Limb (tissue), 2 donors: ENCODE measurements at regions not wholly inside any gene's neighbourhood (a gene's known extent, or its start where the extent isn't known, plus 50 kb on each side); places are given as distances from the start of the nearest gene placed in this dataset.
"Not testable (repeated sequence)": the region's sequence is repeated elsewhere in the genome, so short reads cannot be mapped to it uniquely, and the experiment has no call there.

Experiments used
- DNase-seq, 2 donors: peaks; one replicate each; pipeline ENCODE4 v3.0.0-alpha.2; 2016; ENCODE audit errors: extremely low spot score in 2 of 2

DNA sequence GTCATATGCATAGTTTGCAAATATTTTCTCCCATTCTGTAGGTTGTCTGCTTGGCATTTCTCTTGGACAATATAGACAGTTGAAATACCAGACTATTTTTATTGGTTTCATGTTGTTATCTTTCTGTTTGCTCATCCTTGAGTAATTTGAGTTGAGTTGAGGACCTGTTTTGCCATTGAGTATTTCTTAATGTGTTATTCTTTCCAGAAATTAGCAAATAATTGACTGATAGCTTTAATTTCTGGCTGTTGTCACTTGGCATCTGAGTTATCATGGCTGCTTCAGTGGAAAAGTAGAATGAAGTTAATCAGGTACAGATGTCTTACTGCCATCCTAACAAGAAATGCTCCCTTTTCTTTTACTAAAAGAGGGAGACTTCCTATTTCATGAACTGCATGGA, 264.8 kb upstream of the DUSP10 start:
- no peak for DNase-seq

GRCh38 chr1:222004784-222005183, 262.9 kb upstream of the DUSP10 start:
- no peak for DNase-seq

DNA sequence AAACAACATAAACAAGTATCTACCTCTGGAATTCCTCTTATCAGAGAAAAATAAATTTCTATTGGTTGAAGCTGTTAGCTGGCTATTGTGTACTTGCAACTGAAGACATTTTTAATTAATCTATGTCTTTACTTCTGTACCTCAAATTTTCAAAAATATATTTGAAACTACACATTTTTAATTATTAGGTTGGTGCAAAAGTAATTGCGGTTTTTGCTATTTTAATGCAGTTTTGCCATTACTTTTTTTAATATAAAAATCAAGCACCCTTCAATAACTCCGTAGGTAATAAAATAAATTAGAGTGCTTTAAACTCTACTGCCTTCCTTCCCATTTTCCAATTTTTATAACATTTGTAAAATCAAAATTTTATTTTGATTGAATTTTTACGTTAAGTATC, 262.1 kb upstream of the DUSP10 start:
- DNase-seq = no peak

DNA sequence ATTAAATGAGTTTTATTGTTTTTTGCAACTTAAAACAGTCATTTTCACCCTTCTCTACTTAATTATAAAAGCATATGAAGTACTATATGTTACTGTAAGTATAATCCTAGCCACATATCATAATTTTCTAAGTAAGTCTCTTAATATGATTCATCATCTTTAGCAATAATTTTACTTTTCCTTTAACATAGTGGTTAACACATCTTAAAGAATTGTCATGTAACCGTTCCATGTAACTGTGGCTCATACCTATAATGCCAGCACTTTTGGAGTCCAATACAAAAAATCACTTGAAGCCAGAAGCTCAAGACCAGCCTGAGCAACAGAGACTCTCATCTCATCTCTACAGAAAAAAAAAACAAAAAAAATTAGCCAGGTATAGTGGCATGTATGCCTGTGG, 260.6 kb upstream of the DUSP10 start:
- no peak for DNase-seq

DNA sequence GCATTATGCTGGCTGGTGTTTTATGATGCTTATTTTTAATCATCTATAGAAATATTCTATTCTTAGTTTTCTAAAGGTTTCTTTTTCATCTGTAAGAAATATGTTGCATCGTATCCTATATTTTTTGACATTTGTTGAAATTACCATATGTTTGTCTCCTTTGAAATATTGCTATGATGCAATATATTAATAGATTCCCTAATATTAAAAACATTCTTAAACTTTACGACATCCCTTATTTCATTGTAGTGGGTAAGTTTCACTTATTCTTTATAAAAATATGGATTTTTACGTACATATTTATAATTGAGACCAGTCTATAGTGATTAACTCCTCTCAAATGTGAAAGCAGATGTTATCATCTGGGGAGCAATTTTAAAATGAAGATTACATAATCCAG, 258.2 kb upstream of the DUSP10 start:
- no peak for DNase-seq

DNA sequence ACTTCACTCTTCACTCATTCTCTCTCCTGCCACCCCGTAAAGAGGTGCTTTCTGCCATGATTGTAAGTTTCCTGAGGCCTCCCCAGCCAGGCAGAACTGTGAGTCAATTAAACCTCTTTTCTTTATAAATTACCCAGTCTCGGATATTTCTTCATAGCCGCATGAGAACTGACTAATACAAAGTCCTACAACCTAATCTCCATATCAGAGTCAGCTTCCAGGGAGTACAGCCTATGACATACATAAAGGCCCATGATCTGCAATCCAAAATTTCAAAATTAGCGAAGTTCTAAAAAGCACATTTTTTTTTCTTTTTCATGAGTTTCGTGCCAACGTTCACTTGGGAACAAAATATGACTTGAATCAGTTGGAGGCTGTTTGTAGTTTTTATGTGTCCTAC, 256.9 kb upstream of the DUSP10 start:
- DNase-seq = no peak

- DNase-seq = no peak
These were observed 256.3 kb upstream of the DUSP10 start for GRCh38 chr1:221998186-221998612.

DNA sequence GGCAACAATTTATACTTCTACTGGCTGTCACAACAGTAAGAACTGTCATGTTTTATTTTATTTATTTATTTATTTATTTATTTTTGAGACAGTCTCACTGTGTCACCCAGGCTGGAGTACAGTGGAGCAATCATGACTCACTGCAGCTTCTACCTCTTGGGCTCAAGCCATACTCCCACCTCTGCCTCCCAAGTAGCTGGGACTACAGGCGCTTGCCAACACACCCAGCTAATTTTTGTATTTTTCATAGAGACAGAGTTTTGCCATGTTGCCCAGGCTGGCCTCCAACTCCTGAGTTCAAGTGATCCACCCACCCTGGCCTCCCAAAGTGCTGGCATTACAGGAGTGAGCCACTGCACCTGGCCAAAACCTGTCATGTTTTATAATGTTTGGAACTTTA, 255.1 kb upstream of the DUSP10 start:
- not testable (repeated sequence) for DNase-seq

- no peak for DNase-seq
These were observed 253.1 kb upstream of the DUSP10 start for GRCh38 chr1:221994939-221995338.

- no peak for DNase-seq
These were observed 252.4 kb upstream of the DUSP10 start for GRCh38 chr1:221994274-221994698.

DNA sequence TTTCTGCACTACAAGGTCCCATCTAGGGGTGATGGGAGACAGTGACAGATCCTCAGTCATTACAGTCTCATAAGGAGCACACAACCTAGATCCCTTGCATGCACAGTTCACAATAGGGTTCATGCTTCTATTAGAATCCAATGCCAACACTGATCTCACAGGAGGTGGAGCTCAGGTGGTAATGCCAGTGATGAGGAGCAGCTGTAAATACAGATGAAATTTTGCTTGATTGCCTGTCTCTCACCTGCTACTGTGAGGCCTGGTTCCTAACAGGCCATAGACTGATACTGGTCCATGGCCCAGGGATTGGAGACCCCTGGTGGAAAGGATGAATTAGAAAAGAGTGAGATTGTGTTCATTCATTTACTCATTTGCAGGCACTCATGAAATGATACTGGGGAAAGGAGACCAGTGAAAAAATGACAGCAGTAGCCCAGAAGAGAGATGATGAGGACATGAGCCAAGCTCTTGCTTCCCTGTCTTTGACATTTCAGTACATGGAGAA, 251.6 kb upstream of the DUSP10 start:
- DNase-seq = no peak

- no peak for DNase-seq
These were observed 250.5 kb upstream of the DUSP10 start for GRCh38 chr1:221992427-221992826.

DNA sequence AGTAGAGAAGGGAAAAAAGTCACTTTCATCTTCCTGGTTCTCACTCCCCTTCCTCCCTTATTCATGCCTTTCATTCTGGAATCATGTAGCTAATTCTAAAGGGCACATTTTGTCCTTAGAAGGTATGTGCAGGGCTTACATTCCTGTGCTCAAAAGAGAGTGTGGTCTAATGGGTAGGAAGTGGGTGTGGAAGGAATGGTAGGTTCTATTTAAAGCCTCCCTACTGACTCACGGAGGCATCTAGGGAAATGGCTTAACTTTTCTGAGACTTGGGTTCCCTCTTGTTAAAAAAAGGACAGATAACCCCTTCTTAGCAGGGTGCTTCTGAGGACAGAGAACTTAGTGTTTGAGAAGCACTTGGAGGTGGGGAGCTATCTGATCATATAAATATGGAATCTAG, 249.3 kb upstream of the DUSP10 start:
- no peak for DNase-seq

DNA sequence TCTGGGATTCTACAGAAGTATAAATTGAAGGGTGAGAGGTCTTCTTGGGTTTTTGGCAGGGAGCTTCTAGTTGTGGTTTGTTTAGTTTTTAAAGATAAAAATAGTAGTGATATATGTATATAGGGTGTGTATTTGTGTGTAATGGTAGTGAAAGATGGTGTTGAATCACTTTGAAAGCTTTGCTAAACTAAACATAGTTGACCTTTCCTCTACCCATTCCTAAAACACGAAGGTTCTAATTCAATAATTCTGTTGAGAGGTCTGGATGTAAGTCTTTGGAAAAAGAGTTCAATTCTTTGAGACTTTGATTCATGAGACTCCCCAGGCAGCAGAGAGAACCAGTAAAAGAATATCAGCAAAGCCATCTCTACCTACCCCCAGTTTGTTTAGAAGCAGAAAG, 247.9 kb upstream of the DUSP10 start:
- DNase-seq = no peak

GRCh38 chr1:221988829-221989228, 246.9 kb upstream of the DUSP10 start:
- no peak for DNase-seq

DNA sequence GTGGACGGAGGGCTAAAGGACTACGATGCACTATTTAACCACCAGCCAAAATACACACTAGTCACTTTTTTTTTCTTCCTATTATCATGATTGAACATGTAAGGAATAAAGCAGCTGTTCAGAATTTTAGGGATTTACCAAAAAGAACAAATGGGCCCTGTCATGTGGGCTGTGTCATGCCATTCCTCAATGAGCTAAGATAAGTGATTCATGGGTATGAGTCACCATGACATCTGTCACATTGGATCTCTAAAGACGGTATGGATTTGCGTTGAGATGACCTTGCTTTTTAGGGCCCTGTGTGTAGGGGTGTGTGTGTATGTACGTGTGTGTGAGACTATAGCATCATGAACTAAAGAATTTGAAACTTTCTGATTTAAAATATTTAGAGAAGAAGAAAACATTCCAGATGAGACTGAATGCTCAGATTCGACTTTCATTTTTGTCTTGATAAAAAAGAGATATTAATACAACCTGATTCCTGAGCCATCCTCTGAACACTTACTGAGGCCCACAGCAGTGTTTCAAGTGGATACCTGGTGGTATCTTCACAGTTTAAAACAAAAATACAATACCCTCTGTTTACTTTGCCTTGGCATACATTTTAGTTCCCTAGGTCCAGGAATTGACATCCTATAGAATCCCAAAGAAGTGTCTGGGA, 246.1 kb upstream of the DUSP10 start:
- peak in 1 of 2 donors; percentile 10 for DNase-seq

- no peak for DNase-seq
These were observed 241.6 kb upstream of the DUSP10 start for GRCh38 chr1:221983444-221983843.

DNA sequence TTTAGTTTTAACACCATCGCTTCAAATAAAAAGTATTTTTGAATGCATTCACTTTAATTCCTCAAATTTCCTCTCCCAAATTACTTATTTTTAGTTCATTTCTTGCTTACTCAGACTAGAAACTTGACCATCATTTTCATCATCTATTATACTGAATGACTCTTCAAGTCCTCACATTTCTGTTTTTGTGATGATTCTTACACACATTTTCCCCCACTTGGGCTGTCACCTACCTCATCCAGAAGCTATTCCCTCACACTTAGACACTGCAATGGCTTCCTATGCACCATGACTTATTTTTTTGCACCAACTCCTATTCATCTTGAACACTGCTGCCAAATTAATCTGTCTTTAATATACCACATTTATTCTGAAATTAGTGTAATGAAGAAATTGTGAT, 239.6 kb upstream of the DUSP10 start:
- no peak for DNase-seq

GRCh38 chr1:221979444-221980032, 237.6 kb upstream of the DUSP10 start:
- DNase-seq = no peak

GRCh38 chr1:221978631-221979334, 236.9 kb upstream of the DUSP10 start:
- DNase-seq = not testable (repeated sequence)

- DNase-seq = not testable (repeated sequence)
These were observed 231.9 kb upstream of the DUSP10 start for GRCh38 chr1:221973787-221974186.
